CD4-positive, alpha-beta T cell (primary cell): ENCODE measurements at regions not wholly inside any gene's neighbourhood (a gene's known extent, or its start where the extent isn't known, plus 50 kb on each side); places are given as distances from the start of the nearest gene placed in this dataset.

Experiments used
- ATAC-seq: fragments of 200-7000 bp; cut with Tn5 transposase; one replicate; pipeline ENCODE4 v1.10.0; 2022; ENCODE audit warnings: mild to moderate bottlenecking; ENCODE audit not compliant: poor library complexity
- CTCF ChIA-PET: fragments of 350-600 bp; sonication (Branson Sonifier 250); formaldehyde crosslinking; loops from one replicate; lab custom pipeline; 2021; ENCODE audit warnings: antibody characterized with exemption, inconsistent platforms; lab: Charles Lee
- POLR2A ChIA-PET: fragments of 350-600 bp; sonication (Branson Sonifier 250); formaldehyde crosslinking; loops from one replicate; lab custom pipeline; 2021; ENCODE audit warnings: antibody characterized with exemption, inconsistent platforms; lab: Charles Lee
- DNase-seq, 14 experiments: peaks; one replicate each; pipeline ENCODE4 v3.0.0-alpha.2; 2013 to 2020; ENCODE audit warnings: mixed read lengths in 2 of 14
- H3K27ac ChIP-seq, 2 donors: one replicate each; pipeline versions ENCODE4 v1.5.1 to v1.7.0; 2013; ENCODE audit warnings: low read length in 2 of 2, low read depth in 1 of 2, mild to moderate bottlenecking in 1 of 2
- H3K27me3 ChIP-seq, 2 experiments: 1 replicate in 1 of 2; 2 replicates in 1 of 2; pipeline versions ENCODE4 v1.6.1 to v1.7.0; 2013; ENCODE audit warnings: low read length in 2 of 2, control low read depth in 1 of 2, mild to moderate bottlenecking in 1 of 2, moderate library complexity in 1 of 2; ENCODE audit not compliant: insufficient read depth in 2 of 2, control insufficient read depth in 1 of 2
- H3K36me3 ChIP-seq: one replicate; pipeline ENCODE4 v1.6.1; 2013; ENCODE audit warnings: low read length, control low read depth; ENCODE audit not compliant: insufficient read depth
- H3K4me1 ChIP-seq: one replicate; pipeline ENCODE4 v1.6.1; 2013; ENCODE audit warnings: low read length, control low read depth; ENCODE audit not compliant: insufficient read depth
- H3K4me3 ChIP-seq: one replicate; pipeline ENCODE4 v1.5.1; 2013; ENCODE audit warnings: mild to moderate bottlenecking, low read length, moderate library complexity
- H3K9me3 ChIP-seq, 2 experiments: 1 replicate in 1 of 2; 2 replicates in 1 of 2; pipeline versions ENCODE4 v1.6.1 to v1.7.0; 2013; ENCODE audit warnings: low read length in 2 of 2, mild to moderate bottlenecking in 2 of 2, control low read depth in 1 of 2, moderate library complexity in 1 of 2; ENCODE audit not compliant: control insufficient read depth in 1 of 2, insufficient read depth in 1 of 2
- H3K27ac Mint-ChIP-seq: one replicate; pipeline ENCODE4 v1.8.0; 2020; ENCODE audit warnings: mixed read lengths
- H3K27me3 Mint-ChIP-seq: one replicate; pipeline ENCODE4 v1.8.0; 2021; ENCODE audit warnings: mixed read lengths
- H3K36me3 Mint-ChIP-seq: one replicate; pipeline ENCODE4 v1.8.0; 2021; ENCODE audit warnings: low read depth, mixed read lengths
- H3K4me1 Mint-ChIP-seq: one replicate; pipeline ENCODE4 v1.8.0; 2021; ENCODE audit warnings: low read depth, mixed read lengths
- H3K4me3 Mint-ChIP-seq: one replicate; pipeline ENCODE4 v1.8.0; 2020; ENCODE audit warnings: mild to moderate bottlenecking, mixed read lengths
- H3K9me3 Mint-ChIP-seq: one replicate; pipeline ENCODE4 v1.8.0; 2020; ENCODE audit warnings: mixed read lengths
- CTCF ChIP-seq: fragments of 200-600 bp; IDR thresholded peaks from one replicate; pipeline ENCODE4 v1.8.0; 2022; ENCODE audit warnings: antibody characterized with exemption, mild to moderate bottlenecking
- intact Hi-C, 2 experiments: fragments of 100-400 bp; cut with DNase I in 1 of 2; cut with micrococcal nuclease in 1 of 2; formaldehyde crosslinking; loops; one replicate each; pipeline versions ENCODE4 v1.15.1 to v1.9.0; 2023 to 2025; cut with DNase I, micrococcal nuclease

DNA sequence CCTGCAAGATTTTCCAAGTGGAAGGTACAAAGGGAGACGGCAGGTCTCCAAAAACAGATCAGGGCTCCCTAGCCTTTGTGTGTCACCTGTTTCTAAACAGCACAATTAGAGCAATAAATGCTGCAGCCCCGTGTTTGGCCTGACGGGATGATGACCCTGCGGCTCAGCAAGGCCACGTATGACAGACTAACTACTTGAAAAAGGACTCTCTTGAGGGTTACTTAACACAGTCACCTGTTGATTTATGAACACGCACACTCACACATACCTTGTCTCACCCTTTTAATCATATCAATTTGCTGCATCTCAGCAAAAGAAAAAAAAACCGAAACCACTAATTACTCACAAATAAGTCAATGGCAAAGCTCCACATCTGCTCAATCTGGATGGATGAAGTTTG lies 199.6 kb upstream of the GAS1 start:
- CTCF ChIA-PET = no interaction called here
- intact Hi-C loops = no loop called here
- Histone ChIP-seq H3K27ac (no peak overlapping the region), H3K4me3 (no peak overlapping the region), H3K4me1 (peaks cover 7% of the 10 kb centered on the region), H3K27me3 (peaks cover 25 to 32% of the 10 kb centered on the region in 2 experiments), H3K36me3 (no peaks in the 10 kb centered on the region), H3K9me3 (peaks cover 0 to 14% of the 10 kb centered on the region in 2 experiments)
- ATAC-seq (no peak), DNase-seq (no peak)
- Mint-ChIP-seq H3K27me3 (peaks cover 79% of the 10 kb centered on the region), H3K9me3 (no peaks in the 10 kb centered on the region), H3K27ac (no peak overlapping the region), H3K4me3 (no peak overlapping the region), H3K36me3 (no peaks in the 10 kb centered on the region), H3K4me1 (no peaks in the 10 kb centered on the region)
- TF ChIP-seq CTCF = no peak
- POLR2A ChIA-PET = no interaction called here

DNA sequence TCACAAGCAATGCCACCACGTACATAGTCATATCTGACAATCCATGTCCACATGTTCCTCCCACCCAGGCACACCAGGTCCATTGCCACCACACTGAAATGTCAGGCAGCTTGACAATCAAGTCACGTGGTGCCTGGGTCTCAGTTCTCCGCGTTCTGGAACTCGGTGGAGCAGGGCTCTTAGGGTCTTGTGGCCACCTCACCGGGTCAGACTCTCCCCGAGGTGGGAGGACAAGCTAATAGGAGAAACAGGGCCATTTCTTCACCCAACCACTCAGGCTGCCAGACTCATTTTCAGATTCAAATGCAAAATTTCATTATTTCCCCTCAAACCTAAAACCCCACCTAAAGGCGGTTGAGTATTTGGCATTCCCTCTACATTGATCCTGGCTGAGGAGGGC lies 200.5 kb upstream of the GAS1 start:
- no peak overlapping the region for H3K4me3 ChIP-seq
- no peak for TF ChIP-seq CTCF
- DNase-seq = no peak
- intact Hi-C loops = no loop called here
- peaks cover 0 to 14% of the 10 kb centered on the region in 2 experiments for H3K9me3 ChIP-seq
- H3K4me1 ChIP-seq = peaks cover 7% of the 10 kb centered on the region
- H3K36me3 Mint-ChIP-seq = no peaks in the 10 kb centered on the region
- H3K9me3 Mint-ChIP-seq = no peaks in the 10 kb centered on the region
- H3K27me3 ChIP-seq = peaks cover 25 to 32% of the 10 kb centered on the region in 2 experiments
- H3K4me1 Mint-ChIP-seq = no peaks in the 10 kb centered on the region
- no peak overlapping the region for H3K4me3 Mint-ChIP-seq
- no peak overlapping the region for H3K27ac Mint-ChIP-seq
- CTCF ChIA-PET = no interaction called here
- POLR2A ChIA-PET = no interaction called here
- no peak overlapping the region for H3K27ac ChIP-seq
- no peaks in the 10 kb centered on the region for H3K36me3 ChIP-seq
- peaks cover 78% of the 10 kb centered on the region for H3K27me3 Mint-ChIP-seq
- no peak for ATAC-seq

- no peaks in the 10 kb centered on the region for H3K36me3 Mint-ChIP-seq
- TF ChIP-seq CTCF = no peak
- no peak overlapping the region for H3K27ac Mint-ChIP-seq
- no peak overlapping the region for H3K4me3 ChIP-seq
- peaks cover 0 to 14% of the 10 kb centered on the region in 2 experiments for H3K9me3 ChIP-seq
- no peak overlapping the region for H3K27ac ChIP-seq
- no peaks in the 10 kb centered on the region for H3K4me1 Mint-ChIP-seq
- H3K27me3 ChIP-seq = peaks cover 25 to 32% of the 10 kb centered on the region in 2 experiments
- H3K4me3 Mint-ChIP-seq = no peak overlapping the region
- no peaks in the 10 kb centered on the region for H3K36me3 ChIP-seq
- DNase-seq (no peak), ATAC-seq (no peak)
- H3K27me3 Mint-ChIP-seq = peaks cover 78% of the 10 kb centered on the region
- intact Hi-C loops = no loop called here
- no peaks in the 10 kb centered on the region for H3K9me3 Mint-ChIP-seq
- ChIA-PET POLR2A (no interaction called here), CTCF (no interaction called here)
- peaks cover 7% of the 10 kb centered on the region for H3K4me1 ChIP-seq
Observed at GRCh38 chr9:87148331-87149104, 201.2 kb upstream of the GAS1 start.
